ENCODE measurements at regions not wholly inside any gene's neighbourhood (a gene's known extent, or its start where the extent isn't known, plus 50 kb on each side); places are given as distances from the start of the nearest gene placed in this dataset.

GRCh38 chr4:3689576-3690550, 76.3 kb upstream of the ADRA2C start:
- H4K20me1 ChIP-seq (ENCODE audit: insufficient read depth), result no peaks in the 10 kb centered on the region
- no peaks in the 10 kb centered on the region for H3F3A ChIP-seq (replicated peaks; ENCODE audit: insufficient read depth)
- H3K9ac ChIP-seq, result no peak overlapping the region
- H2AFZ ChIP-seq (ENCODE audit: low read depth), result no peak overlapping the region
- ChIA-PET POLR2A (no interaction called here), CTCF (no interaction called here)
- no peak for TF ChIP-seq USF2 (IDR thresholded peaks at IDR 0.05; ENCODE audit: borderline replicate concordance, low read depth, low read length)
- no peak for TF ChIP-seq TEAD4 (IDR thresholded peaks at IDR 0.05; ENCODE audit: borderline replicate concordance, insufficient read depth)
- no peak for TF ChIP-seq FOSL2 (IDR thresholded peaks at IDR 0.05; ENCODE audit: borderline replicate concordance, low read depth)
- no peak for TF ChIP-seq NFIC (IDR thresholded peaks at IDR 0.05; ENCODE audit: borderline replicate concordance)
- TF ChIP-seq RAD21 (IDR thresholded peaks at IDR 0.05; ENCODE audit: low read length), result no peak
- TF ChIP-seq GABPA (IDR thresholded peaks at IDR 0.05; ENCODE audit: low read depth), result no peak
- no peak for TF ChIP-seq RXRA (IDR thresholded peaks at IDR 0.05; ENCODE audit: borderline replicate concordance, low read depth)
- TF ChIP-seq EP300 (IDR thresholded peaks at IDR 0.05; ENCODE audit: borderline replicate concordance in 1 of 2, low read depth in 1 of 2, low read length in 1 of 2), result no peak
- TF ChIP-seq TAF1 (IDR thresholded peaks at IDR 0.05; ENCODE audit: borderline replicate concordance, low read depth, low read length), result no peak
- TF ChIP-seq MXI1 (IDR thresholded peaks at IDR 0.05; ENCODE audit: low read depth, low read length), result no peak
- TF ChIP-seq FOXJ3 (CRISPR knock-in tag; IDR thresholded peaks at IDR 0.05), result no peak
- no peaks in the 10 kb centered on the region for H3K36me3 ChIP-seq (replicated peaks in 1 of 2; ENCODE audit: control insufficient read depth in 1 of 2, insufficient read depth in 2 of 2, low read length in 1 of 2)
- no peak overlapping the region for H3K4me3 ChIP-seq (ENCODE audit: low read depth in 2 of 2, low read length in 1 of 2)
- no peak overlapping the region for H3K4me2 ChIP-seq
- H3K27ac ChIP-seq (ENCODE audit: low read depth in 2 of 2, low read length in 1 of 2), result no peak overlapping the region
- H3K9me2 ChIP-seq, result no peaks in the 10 kb centered on the region
- WGBS (ENCODE audit: low lambda C conversion rate), result 60% methylated on average over 34 of the region's 41 CpGs
- no peaks in the 10 kb centered on the region for H3K79me2 ChIP-seq (ENCODE audit: insufficient read depth)
- H3K27me3 ChIP-seq (ENCODE audit: insufficient read depth), result no peaks in the 10 kb centered on the region
- no peaks in the 10 kb centered on the region for H3K9me3 ChIP-seq
- H3K4me1 ChIP-seq (ENCODE audit: control insufficient read depth in 1 of 2, insufficient read depth in 2 of 2, low read depth in 1 of 2, low read length in 1 of 2), result peaks cover 0 to 2% of the 10 kb centered on the region in 2 experiments; a peak in 1 of 4 replicates
- no peak for DNase-seq

- no peaks in the 10 kb centered on the region for H3K79me2 ChIP-seq (ENCODE audit: insufficient read depth)
- no peaks in the 10 kb centered on the region for H3K27me3 ChIP-seq (ENCODE audit: insufficient read depth)
- H3K9me2 ChIP-seq, result no peaks in the 10 kb centered on the region
- no peak for DNase-seq
- ChIA-PET CTCF (no interaction called here), POLR2A (no interaction called here)
- H3K36me3 ChIP-seq (replicated peaks in 1 of 2; ENCODE audit: control insufficient read depth in 1 of 2, insufficient read depth in 2 of 2, low read length in 1 of 2), result no peaks in the 10 kb centered on the region
- H3K4me3 ChIP-seq (ENCODE audit: low read depth in 2 of 2, low read length in 1 of 2), result no peak overlapping the region
- 88% methylated on average over 9 of the region's 21 CpGs for WGBS (ENCODE audit: low lambda C conversion rate)
- no peaks in the 10 kb centered on the region for H3K9me3 ChIP-seq
- no peak overlapping the region for H3K9ac ChIP-seq
- no peak overlapping the region for H3K27ac ChIP-seq (ENCODE audit: low read depth in 2 of 2, low read length in 1 of 2)
- H3K4me1 ChIP-seq (ENCODE audit: control insufficient read depth in 1 of 2, insufficient read depth in 2 of 2, low read depth in 1 of 2, low read length in 1 of 2), result peaks cover 0 to 2% of the 10 kb centered on the region in 2 experiments; a peak in 1 of 4 replicates
- H4K20me1 ChIP-seq (ENCODE audit: insufficient read depth), result no peaks in the 10 kb centered on the region
- no peak overlapping the region for H3K4me2 ChIP-seq
- H3F3A ChIP-seq (replicated peaks; ENCODE audit: insufficient read depth), result no peaks in the 10 kb centered on the region
- H2AFZ ChIP-seq (ENCODE audit: low read depth), result no peak overlapping the region
- TF ChIP-seq YY1 (IDR thresholded peaks at IDR 0.05; ENCODE audit: low read depth), result no peak
- TF ChIP-seq NFIC (IDR thresholded peaks at IDR 0.05; ENCODE audit: borderline replicate concordance), result no peak
- no peak for TF ChIP-seq MAX (IDR thresholded peaks at IDR 0.05; ENCODE audit: low read depth)
- no peak for TF ChIP-seq MEF2A (IDR thresholded peaks at IDR 0.05; ENCODE audit: borderline replicate concordance, low read depth)
- no peak for TF ChIP-seq JUND (IDR thresholded peaks at IDR 0.05)
- TF ChIP-seq REST (IDR thresholded peaks at IDR 0.05; ENCODE audit: low read depth, low read length), result no peak
- no peak for TF ChIP-seq ZBTB33 (IDR thresholded peaks at IDR 0.05; ENCODE audit: borderline replicate concordance, low read depth)
- no peak for TF ChIP-seq TAF1 (IDR thresholded peaks at IDR 0.05; ENCODE audit: borderline replicate concordance, low read depth, low read length)
- no peak for TF ChIP-seq TCF12 (IDR thresholded peaks at IDR 0.05)
- TF ChIP-seq GABPA (IDR thresholded peaks at IDR 0.05; ENCODE audit: low read depth), result no peak
- no peak for TF ChIP-seq TEAD4 (IDR thresholded peaks at IDR 0.05; ENCODE audit: borderline replicate concordance, insufficient read depth)
Measured at GRCh38 chr4:3689006-3689405, 77.2 kb upstream of the ADRA2C start.
